ENCODE measurements at regions not wholly inside any gene's neighbourhood (a gene's known extent, or its start where the extent isn't known, plus 50 kb on each side); places are given as distances from the start of the nearest gene placed in this dataset.

- CTCF ChIA-PET = no interaction called here
- TF ChIP-seq CTCF (IDR thresholded peaks at IDR 0.05; ENCODE audit: low read depth, low read length) = no peak
- Histone ChIP-seq H3K27me3 (ENCODE audit: control insufficient read depth, insufficient read depth, low read length) (no peaks in the 10 kb centered on the region), H3K27ac (ENCODE audit: low read depth, low read length) (no peak overlapping the region), H3K4me3 (ENCODE audit: low read depth, low read length) (no peak overlapping the region), H3K9me3 (ENCODE audit: control insufficient read depth, insufficient read depth, low read length) (peaks cover 8% of the 10 kb centered on the region; the same call in 1 of the 2 replicates)
- no peak for DNase-seq (ENCODE audit: low read depth, low spot score)
- POLR2A ChIA-PET = no interaction called here
These were observed 147.1 kb upstream of the GHITM start for GRCh38 chr10:83991986-83992753.

GRCh38 chr10:83994325-83994724 lies 145.0 kb upstream of the GHITM start:
- POLR2A ChIA-PET = no interaction called here
- no peak for DNase-seq (ENCODE audit: low read depth, low spot score)
- Histone ChIP-seq H3K27me3 (ENCODE audit: control insufficient read depth, insufficient read depth, low read length) (no peaks in the 10 kb centered on the region), H3K27ac (ENCODE audit: low read depth, low read length) (no peak overlapping the region), H3K4me3 (ENCODE audit: low read depth, low read length) (no peak overlapping the region), H3K9me3 (ENCODE audit: control insufficient read depth, insufficient read depth, low read length) (peaks cover 5% of the 10 kb centered on the region; the same call in 1 of the 2 replicates)
- no peak for TF ChIP-seq CTCF (IDR thresholded peaks at IDR 0.05; ENCODE audit: low read depth, low read length)
- CTCF ChIA-PET = no interaction called here

- CTCF ChIA-PET = no interaction called here
- peaks cover 5% of the 10 kb centered on the region; the same call in 1 of the 2 replicates for H3K9me3 ChIP-seq (ENCODE audit: control insufficient read depth, insufficient read depth, low read length)
- H3K4me3 ChIP-seq (ENCODE audit: low read depth, low read length) = no peak overlapping the region
- H3K27me3 ChIP-seq (ENCODE audit: control insufficient read depth, insufficient read depth, low read length) = no peaks in the 10 kb centered on the region
- TF ChIP-seq CTCF (IDR thresholded peaks at IDR 0.05; ENCODE audit: low read depth, low read length) = no peak
- no peak for DNase-seq (ENCODE audit: low read depth, low spot score)
- H3K27ac ChIP-seq (ENCODE audit: low read depth, low read length) = no peak overlapping the region
- POLR2A ChIA-PET = no interaction called here
These were observed 143.5 kb upstream of the GHITM start for GRCh38 chr10:83995738-83996331.

GRCh38 chr10:84004221-84004620 lies 135.1 kb upstream of the GHITM start:
- Histone ChIP-seq H3K27ac (ENCODE audit: low read depth, low read length) (no peak overlapping the region), H3K4me3 (ENCODE audit: low read depth, low read length) (no peak overlapping the region), H3K9me3 (ENCODE audit: control insufficient read depth, insufficient read depth, low read length) (peaks cover 5% of the 10 kb centered on the region), H3K27me3 (ENCODE audit: control insufficient read depth, insufficient read depth, low read length) (no peaks in the 10 kb centered on the region)
- no peak for TF ChIP-seq CTCF (IDR thresholded peaks at IDR 0.05; ENCODE audit: low read depth, low read length)
- CTCF ChIA-PET = no interaction called here
- DNase-seq (ENCODE audit: low read depth, low spot score) = no peak
- POLR2A ChIA-PET = no interaction called here

GRCh38 chr10:84005403-84005802 lies 133.9 kb upstream of the GHITM start:
- no peak for TF ChIP-seq CTCF (IDR thresholded peaks at IDR 0.05; ENCODE audit: low read depth, low read length)
- ChIA-PET POLR2A (no interaction called here), CTCF (no interaction called here)
- no peak overlapping the region for H3K4me3 ChIP-seq (ENCODE audit: low read depth, low read length)
- no peak overlapping the region for H3K27ac ChIP-seq (ENCODE audit: low read depth, low read length)
- peaks cover 5% of the 10 kb centered on the region for H3K9me3 ChIP-seq (ENCODE audit: control insufficient read depth, insufficient read depth, low read length)
- H3K27me3 ChIP-seq (ENCODE audit: control insufficient read depth, insufficient read depth, low read length) = no peaks in the 10 kb centered on the region
- DNase-seq (ENCODE audit: low read depth, low spot score) = no peak
